ENCODE measurements at regions not wholly inside any gene's neighbourhood (a gene's known extent, or its start where the extent isn't known, plus 50 kb on each side); places are given as distances from the start of the nearest gene placed in this dataset.
A peak's percentile ranks its signal among the peaks of the same experiment; 100 is the strongest.

GRCh38 chr5:167507463-167508233 is 783.8 kb upstream of the WWC1 start:
- no peaks in the 10 kb centered on the region for H3K9me3 Mint-ChIP-seq (ENCODE audit: unreplicated experiment)
- TF ChIP-seq CTCF (IDR thresholded peaks at IDR 0.05; ENCODE audit: unreplicated experiment): no peak
- H3K4me1 Mint-ChIP-seq (ENCODE audit: insufficient read depth, unreplicated experiment): no peaks in the 10 kb centered on the region
- CTCF ChIA-PET: interaction anchor here (1.5 kb wide), 1 partner anchor 58 kb away, joined by 4 read pairs; no protein-coding TSS in a partner anchor
- BruUV-seq (replicated peaks): no TSS peak
- POLR2A ChIA-PET: interaction anchor here (0.6 to 0.7 kb wide), 2 partner anchors 17 to 252 kb away, joined by 3 read pairs; no protein-coding TSS in a partner anchor
- intact Hi-C loops (cut with micrococcal nuclease): no loop called here
- DNase-seq (ENCODE audit: unreplicated experiment): no peak
- H3K27ac Mint-ChIP-seq (ENCODE audit: low read depth, unreplicated experiment): no peak overlapping the region
- no peaks in the 10 kb centered on the region for H3K36me3 Mint-ChIP-seq (ENCODE audit: insufficient read depth, unreplicated experiment)
- H3K27me3 Mint-ChIP-seq (ENCODE audit: insufficient read depth, unreplicated experiment): no peaks in the 10 kb centered on the region
- no peak overlapping the region for H3K4me3 Mint-ChIP-seq (ENCODE audit: unreplicated experiment)

GRCh38 chr5:167509076-167509475 is 782.4 kb upstream of the WWC1 start:
- POLR2A ChIA-PET: no interaction called here
- TF ChIP-seq CTCF (IDR thresholded peaks at IDR 0.05; ENCODE audit: unreplicated experiment): no peak
- Mint-ChIP-seq H3K27ac (ENCODE audit: low read depth, unreplicated experiment) (no peak overlapping the region), H3K4me1 (ENCODE audit: insufficient read depth, unreplicated experiment) (no peaks in the 10 kb centered on the region), H3K27me3 (ENCODE audit: insufficient read depth, unreplicated experiment) (no peaks in the 10 kb centered on the region), H3K36me3 (ENCODE audit: insufficient read depth, unreplicated experiment) (no peaks in the 10 kb centered on the region), H3K4me3 (ENCODE audit: unreplicated experiment) (no peak overlapping the region), H3K9me3 (ENCODE audit: unreplicated experiment) (no peaks in the 10 kb centered on the region)
- DNase-seq (ENCODE audit: unreplicated experiment): no peak
- no TSS peak for BruUV-seq (replicated peaks)
- CTCF ChIA-PET: interaction anchor here (0.9 to 1.5 kb wide), 2 partner anchors 12 to 57 kb away, joined by 3 to 4 read pairs; no protein-coding TSS in a partner anchor
- intact Hi-C loops (cut with micrococcal nuclease): no loop called here

- intact Hi-C loops (cut with micrococcal nuclease): no loop called here
- BruUV-seq (replicated peaks): no TSS peak
- ChIA-PET CTCF (interaction anchor here (0.6 kb wide), 2 partner anchors 249 to 824 kb away, joined by 3 to 4 read pairs; no protein-coding TSS in a partner anchor), POLR2A (no interaction called here)
- no peaks in the 10 kb centered on the region for H3K27me3 Mint-ChIP-seq (ENCODE audit: insufficient read depth, unreplicated experiment)
- no peaks in the 10 kb centered on the region for H3K4me1 Mint-ChIP-seq (ENCODE audit: insufficient read depth, unreplicated experiment)
- H3K36me3 Mint-ChIP-seq (ENCODE audit: insufficient read depth, unreplicated experiment): no peaks in the 10 kb centered on the region
- DNase-seq (ENCODE audit: unreplicated experiment): no peak
- no peaks in the 10 kb centered on the region for H3K9me3 Mint-ChIP-seq (ENCODE audit: unreplicated experiment)
- H3K27ac Mint-ChIP-seq (ENCODE audit: low read depth, unreplicated experiment): no peak overlapping the region
- no peak for TF ChIP-seq CTCF (IDR thresholded peaks at IDR 0.05; ENCODE audit: unreplicated experiment)
- no peak overlapping the region for H3K4me3 Mint-ChIP-seq (ENCODE audit: unreplicated experiment)
Measured at GRCh38 chr5:167511276-167511675, 780.2 kb upstream of the WWC1 start.

- POLR2A ChIA-PET: no interaction called here
- no peak overlapping the region for H3K27ac Mint-ChIP-seq (ENCODE audit: low read depth, unreplicated experiment)
- intact Hi-C loops (cut with micrococcal nuclease): no loop called here
- CTCF ChIA-PET: no interaction called here
- no peak overlapping the region for H3K4me3 Mint-ChIP-seq (ENCODE audit: unreplicated experiment)
- no peak for TF ChIP-seq CTCF (IDR thresholded peaks at IDR 0.05; ENCODE audit: unreplicated experiment)
- no peaks in the 10 kb centered on the region for H3K4me1 Mint-ChIP-seq (ENCODE audit: insufficient read depth, unreplicated experiment)
- no peaks in the 10 kb centered on the region for H3K27me3 Mint-ChIP-seq (ENCODE audit: insufficient read depth, unreplicated experiment)
- no TSS peak for BruUV-seq (replicated peaks)
- no peaks in the 10 kb centered on the region for H3K36me3 Mint-ChIP-seq (ENCODE audit: insufficient read depth, unreplicated experiment)
- H3K9me3 Mint-ChIP-seq (ENCODE audit: unreplicated experiment): no peaks in the 10 kb centered on the region
- peak; percentile 31 for DNase-seq (ENCODE audit: unreplicated experiment)
Measured at GRCh38 chr5:167512111-167512510, 779.3 kb upstream of the WWC1 start.

Measured in MCF 10A (cell line).